Spleen (tissue), 11 donors: ENCODE measurements at regions not wholly inside any gene's neighbourhood (a gene's known extent, or its start where the extent isn't known, plus 50 kb on each side); places are given as distances from the start of the nearest gene placed in this dataset.

Experiments used
- DNase-seq: peaks from one replicate; pipeline ENCODE4 v3.0.0-alpha.2; 2020
- H3K27ac ChIP-seq, 8 donors: fragments of 200-600 bp; sonication (generic) in 7 of 8; 1 replicate in 4 of 8; 2 replicates in 4 of 8; pipeline versions ENCODE4 v1.5.0 to v1.8.0; 2016 to 2021; ENCODE audit warnings: inconsistent platforms in 4 of 8, mild to moderate bottlenecking in 4 of 8, moderate library complexity in 1 of 8
- H3K27me3 ChIP-seq, 7 donors: fragments of 200-600 bp; sonication (generic) in 6 of 7; replicated peaks in 1 of 7; 1 replicate in 4 of 7; 2 replicates in 3 of 7; pipeline versions ENCODE4 v1.5.0 to v1.8.0; 2016 to 2021; ENCODE audit warnings: inconsistent platforms in 3 of 7, mild to moderate bottlenecking in 1 of 7
- H3K36me3 ChIP-seq, 6 donors: fragments of 200-600 bp; sonication (generic) in 5 of 6; 1 replicate in 4 of 6; 2 replicates in 2 of 6; pipeline versions ENCODE4 v1.5.0 to v1.8.0; 2016 to 2021; ENCODE audit warnings: inconsistent platforms in 2 of 6
- H3K4me1 ChIP-seq, 6 donors: fragments of 200-600 bp; sonication (generic) in 5 of 6; 1 replicate in 3 of 6; 2 replicates in 3 of 6; pipeline versions ENCODE4 v1.5.0 to v1.8.0; 2016 to 2021; ENCODE audit warnings: inconsistent platforms in 3 of 6
- H3K4me3 ChIP-seq, 8 donors: fragments of 200-600 bp; sonication (generic) in 7 of 8; 1 replicate in 4 of 8; 2 replicates in 4 of 8; pipeline versions ENCODE4 v1.5.0 to v1.8.0; 2016 to 2021; ENCODE audit warnings: inconsistent platforms in 4 of 8, mild to moderate bottlenecking in 4 of 8, moderate library complexity in 2 of 8
- H3K9me3 ChIP-seq, 8 donors: fragments of 200-600 bp; sonication (generic) in 7 of 8; 1 replicate in 4 of 8; 2 replicates in 4 of 8; pipeline versions ENCODE4 v1.5.0 to v1.8.0; 2016 to 2021; ENCODE audit warnings: inconsistent platforms in 4 of 8
- CTCF ChIP-seq, 11 experiments: fragments of 200-600 bp in 7 of 11; fragments of 450-650 bp in 4 of 11; sonication (generic) in 4 of 11; IDR thresholded peaks in 8 of 11; conservative IDR thresholded peaks in 3 of 11; 1 replicate in 7 of 11; 2 replicates in 4 of 11; pipeline versions ENCODE4 v1.4.0 to v1.8.0; 2016 to 2021; ENCODE audit warnings: antibody characterized with exemption in 11 of 11, inconsistent platforms in 4 of 11, mild to moderate bottlenecking in 1 of 11
- POLR2A ChIP-seq, 3 donors: fragments of 450-650 bp; IDR thresholded peaks; one replicate each; pipeline ENCODE4 v1.5.1; 2017; ENCODE audit warnings: antibody characterized with exemption in 3 of 3, mild to moderate bottlenecking in 1 of 3
- POLR2AphosphoS5 ChIP-seq, 3 donors: sonication (generic); formaldehyde crosslinking; IDR thresholded peaks; one replicate each; pipeline ENCODE4 v1.5.1; 2017; ENCODE audit warnings: antibody characterized with exemption in 3 of 3
- whole genome bisulfite sequencing, 5 donors: extraction: QIAGEN DNeasy Blood & Tissue Kit in 3 of 5; methylation state at CpG; one replicate each; pipeline versions ENCODE4 v1.1.5 to v1.1.7; 2013 to 2018; 5-methylcytosine and 5-hydroxymethylcytosine counted together
- intact Hi-C: fragments of 100-400 bp; cut with DNase I; formaldehyde crosslinking; loops from one replicate; pipeline ENCODE4 v1.15.0; 2023; ENCODE audit warnings: low total_unique reads
- donor health status: healthy with polysubstance abuse.
- donor health status: DM: no; HTN: no; CAD: no; lungs with moderate emphysema.
- donor health status: DM: no; HTN: no; CAD: no.
- donor health status: Bipolar disorder and iron deficiency.
- donor health status: healthy.
- donor health status: DM: no; HTN: no; CAD: no.
- donor health status: DM: yes; HTN: yes; CAD: no.

- no peak for DNase-seq
- no peak for TF ChIP-seq CTCF (IDR thresholded peaks at IDR 0.05 in 8 of 11, conservative IDR thresholded peaks at IDR 0.05 in 3 of 11)
- TF ChIP-seq POLR2A (IDR thresholded peaks at IDR 0.05), result no peak
- no peak for TF ChIP-seq POLR2AphosphoS5 (IDR thresholded peaks at IDR 0.05)
- H3K4me1 ChIP-seq, result peaks cover 0 to 34% (median 13%) of the 10 kb centered on the region in 6 donors
- no peak overlapping the region for H3K4me3 ChIP-seq
- H3K9me3 ChIP-seq, result no peaks in the 10 kb centered on the region
- H3K27ac ChIP-seq, result peak overlapping the region in 2 of 8 donors; percentile 1 to 43
- intact Hi-C loops, result loop anchor here (5.0 kb wide), 1 partner anchor 216 kb away; no protein-coding TSS in a partner anchor
- WGBS, 5 donors, result 37 to 86% (median 73%) methylated on average over 1 of the region's 1 CpG
- H3K36me3 ChIP-seq, result no peaks in the 10 kb centered on the region
- no peaks in the 10 kb centered on the region for H3K27me3 ChIP-seq
Measured at GRCh38 chr1:68338081-68338480, 105.8 kb upstream of the WLS start.

DNA sequence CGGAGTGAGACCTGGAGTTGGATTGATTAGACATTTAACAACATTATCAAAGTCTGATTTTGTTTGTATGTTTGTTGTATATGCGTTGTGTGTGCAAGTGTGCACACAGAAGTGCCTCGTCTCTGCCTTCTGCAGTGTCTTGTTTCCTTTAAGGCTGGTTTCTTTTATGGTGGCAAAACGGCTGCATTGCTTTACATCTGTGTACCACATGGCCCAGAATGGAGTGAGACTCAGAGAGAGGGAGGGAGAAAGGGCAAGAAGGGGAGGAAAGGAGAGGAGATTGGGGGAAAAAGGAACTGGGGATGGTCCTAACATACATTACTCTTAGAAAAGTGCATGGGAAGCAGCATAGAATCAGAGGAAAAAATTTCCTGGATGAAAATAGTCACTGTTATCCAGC is 99.7 kb upstream of the WLS start:
- intact Hi-C loops, result no loop called here
- Histone ChIP-seq H3K27ac (no peak overlapping the region), H3K27me3 (no peaks in the 10 kb centered on the region), H3K9me3 (no peaks in the 10 kb centered on the region), H3K4me3 (no peak overlapping the region), H3K4me1 (peaks cover 0 to 17% (median 7%) of the 10 kb centered on the region in 6 donors), H3K36me3 (no peaks in the 10 kb centered on the region)
- no peak for TF ChIP-seq CTCF (IDR thresholded peaks at IDR 0.05 in 8 of 11, conservative IDR thresholded peaks at IDR 0.05 in 3 of 11)
- no peak for TF ChIP-seq POLR2A (IDR thresholded peaks at IDR 0.05)
- TF ChIP-seq POLR2AphosphoS5 (IDR thresholded peaks at IDR 0.05), result no peak
- DNase-seq, result no peak
- 79 to 85% (median 80%) methylated on average over 4 of the region's 4 CpGs for WGBS, 5 donors

DNA sequence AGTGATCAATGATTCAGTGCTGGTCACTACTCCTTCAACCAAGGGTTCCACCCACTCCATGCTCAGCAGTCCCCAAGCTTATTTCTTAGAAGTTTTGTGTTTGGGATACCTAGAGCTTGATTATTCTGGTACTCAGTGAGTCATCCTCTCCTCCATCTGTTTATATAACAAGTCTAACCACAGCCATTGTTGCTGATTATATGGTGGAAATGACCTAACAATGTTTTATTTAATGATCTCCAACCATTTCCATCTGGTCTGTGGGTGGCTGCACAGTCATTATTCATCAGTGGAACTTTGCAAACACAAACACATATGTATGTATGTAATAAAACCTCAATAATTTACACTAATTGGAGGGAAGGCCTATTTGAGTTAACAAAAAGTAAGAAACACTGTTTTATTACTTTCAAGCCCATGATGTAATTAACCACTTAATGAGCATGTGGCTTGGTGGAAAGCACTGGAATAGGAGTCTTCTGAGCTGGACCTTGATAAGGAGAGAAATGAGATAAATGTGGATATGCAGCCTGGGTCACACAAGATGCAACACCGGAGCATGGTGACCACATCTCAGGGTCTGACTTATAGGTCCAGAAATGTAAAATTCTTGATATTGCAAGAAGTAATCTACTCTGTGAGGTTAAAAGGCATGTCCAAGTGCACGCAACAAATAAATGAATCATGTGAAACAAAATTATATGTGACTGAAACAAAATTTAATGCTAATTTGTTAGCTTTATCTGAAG is 99.0 kb upstream of the WLS start:
- no peak overlapping the region for H3K27ac ChIP-seq
- H3K4me3 ChIP-seq, result no peak overlapping the region
- intact Hi-C loops, result no loop called here
- no peak for DNase-seq
- H3K36me3 ChIP-seq, result no peaks in the 10 kb centered on the region
- no peak for TF ChIP-seq POLR2AphosphoS5 (IDR thresholded peaks at IDR 0.05)
- no peak for TF ChIP-seq POLR2A (IDR thresholded peaks at IDR 0.05)
- no peak for TF ChIP-seq CTCF (IDR thresholded peaks at IDR 0.05 in 8 of 11, conservative IDR thresholded peaks at IDR 0.05 in 3 of 11)
- H3K4me1 ChIP-seq, result peaks cover 0 to 11% (median under 1%) of the 10 kb centered on the region in 6 donors
- no peaks in the 10 kb centered on the region for H3K9me3 ChIP-seq
- 92 to 97% (median 96%) methylated on average over 2 of the region's 2 CpGs for WGBS, 5 donors
- no peaks in the 10 kb centered on the region for H3K27me3 ChIP-seq

GRCh38 chr1:68330391-68330790 is 98.1 kb upstream of the WLS start:
- Histone ChIP-seq H3K27ac (peak overlapping the region in 1 of 8 donors; percentile 10), H3K36me3 (no peaks in the 10 kb centered on the region), H3K27me3 (no peaks in the 10 kb centered on the region), H3K4me3 (no peak overlapping the region), H3K4me1 (peaks cover 0 to 11% (median 0%) of the 10 kb centered on the region in 6 donors), H3K9me3 (no peaks in the 10 kb centered on the region)
- WGBS, 5 donors, result 55 to 74% (median 69%) methylated on average over 2 of the region's 2 CpGs
- intact Hi-C loops, result no loop called here
- TF ChIP-seq CTCF (IDR thresholded peaks at IDR 0.05 in 8 of 11, conservative IDR thresholded peaks at IDR 0.05 in 3 of 11) (no peak), POLR2AphosphoS5 (IDR thresholded peaks at IDR 0.05) (no peak), POLR2A (IDR thresholded peaks at IDR 0.05) (no peak)
- no peak for DNase-seq
